ENCODE measurements at regions not wholly inside any gene's neighbourhood (a gene's known extent, or its start where the extent isn't known, plus 50 kb on each side); places are given as distances from the start of the nearest gene placed in this dataset.

DNA sequence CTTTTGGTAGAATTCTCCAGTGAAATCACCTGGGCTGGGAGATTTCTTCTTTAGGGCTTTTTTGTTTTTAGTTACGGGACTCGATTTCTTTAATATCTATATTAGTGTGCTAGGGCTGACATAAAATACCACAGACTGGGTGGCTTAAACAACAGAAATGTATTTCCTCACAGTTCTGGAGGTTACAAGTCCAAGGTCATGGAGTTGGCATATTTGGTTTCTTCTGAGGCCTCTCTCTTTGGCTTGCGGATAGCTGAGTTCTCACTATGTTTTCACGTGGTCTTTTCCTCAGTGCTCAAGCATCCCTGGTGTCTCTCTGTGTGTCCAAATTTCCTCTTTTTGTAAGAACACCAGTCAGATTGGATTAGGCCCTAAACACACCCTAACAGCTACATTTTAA lies 208.5 kb upstream of the DTNA start:
- TF ChIP-seq POLR2A (IDR thresholded peaks at IDR 0.05; ENCODE audit: low read depth, low read length) (no peak), POLR2AphosphoS5 (IDR thresholded peaks at IDR 0.05; ENCODE audit: low read depth, low read length) (no peak), TAF1 (IDR thresholded peaks at IDR 0.05; ENCODE audit: borderline replicate concordance, low read depth, low read length) (no peak)

Measured in GM12892 (cell line).